ENCODE measurements at regions not wholly inside any gene's neighbourhood (a gene's known extent, or its start where the extent isn't known, plus 50 kb on each side); places are given as distances from the start of the nearest gene placed in this dataset.

GRCh38 chr14:49363821-49364751 lies 222.1 kb downstream of the RPS29 start:
- TF ChIP-seq CTCF (IDR thresholded peaks at IDR 0.05; ENCODE audit: low read depth, low read length, poor library complexity, severe bottlenecking) (no peak), EZH2phosphoT487 (IDR thresholded peaks at IDR 0.05; ENCODE audit: borderline replicate concordance, low read length) (no peak)
